GM18508 (cell line): ENCODE measurements at regions not wholly inside any gene's neighbourhood (a gene's known extent, or its start where the extent isn't known, plus 50 kb on each side); places are given as distances from the start of the nearest gene placed in this dataset.
"Not testable (repeated sequence)": the region's sequence is repeated elsewhere in the genome, so short reads cannot be mapped to it uniquely, and the experiment has no call there.

Experiments used
- ATAC-seq: cut with Tn5 transposase; IDR thresholded peaks from one replicate; pipeline ENCODE4 v1.9.1; 2021; ENCODE audit warnings: moderate number of reproducible peaks; ENCODE audit not compliant: insufficient read depth, unreplicated experiment

- ATAC-seq, result no peak
These were observed 153.3 kb upstream of the SLC44A1 start for GRCh38 chr9:105091004-105091640.

- ATAC-seq, result no peak
These were observed 150.8 kb upstream of the SLC44A1 start for GRCh38 chr9:105093685-105094084.

- ATAC-seq, result no peak
These were observed 146.1 kb upstream of the SLC44A1 start for GRCh38 chr9:105098370-105098769.

- ATAC-seq, result no peak
These were observed 140.7 kb upstream of the SLC44A1 start for GRCh38 chr9:105103776-105104175.

- ATAC-seq, result peak; percentile 47
These were observed 130.1 kb upstream of the SLC44A1 start for GRCh38 chr9:105114318-105114717.

- ATAC-seq, result peak; percentile 71
These were observed 129.3 kb upstream of the SLC44A1 start for GRCh38 chr9:105114964-105115728.

- no peak for ATAC-seq
These were observed 128.2 kb upstream of the SLC44A1 start for GRCh38 chr9:105116052-105116868.

GRCh38 chr9:105117234-105117633, 127.2 kb upstream of the SLC44A1 start:
- no peak for ATAC-seq

- ATAC-seq, result no peak
These were observed 125.8 kb upstream of the SLC44A1 start for GRCh38 chr9:105118636-105119035.

GRCh38 chr9:105119156-105119555, 125.3 kb upstream of the SLC44A1 start:
- no peak for ATAC-seq

- ATAC-seq, result no peak
These were observed 122.5 kb upstream of the SLC44A1 start for GRCh38 chr9:105121861-105122430.

- not testable (repeated sequence) for ATAC-seq
These were observed 119.9 kb upstream of the SLC44A1 start for GRCh38 chr9:105124598-105124997.

GRCh38 chr9:105126226-105126625, 118.2 kb upstream of the SLC44A1 start:
- no peak for ATAC-seq

- ATAC-seq, result peak; percentile 99
These were observed 116.6 kb upstream of the SLC44A1 start for GRCh38 chr9:105127863-105128220.

GRCh38 chr9:105128908-105129600, 115.4 kb upstream of the SLC44A1 start:
- no peak for ATAC-seq

- no peak for ATAC-seq
These were observed 114.7 kb upstream of the SLC44A1 start for GRCh38 chr9:105129731-105130130.

GRCh38 chr9:105131981-105132380, 112.5 kb upstream of the SLC44A1 start:
- ATAC-seq, result no peak

GRCh38 chr9:105132606-105133005, 111.8 kb upstream of the SLC44A1 start:
- no peak for ATAC-seq

- ATAC-seq, result no peak
These were observed 106.1 kb upstream of the SLC44A1 start for GRCh38 chr9:105138306-105138801.
